T-cell (primary cell): ENCODE measurements at regions not wholly inside any gene's neighbourhood (a gene's known extent, or its start where the extent isn't known, plus 50 kb on each side); places are given as distances from the start of the nearest gene placed in this dataset.

Experiments
- ATAC-seq, 4 experiments: fragments of 200-7000 bp in 3 of 4; fragments of 150-1000 bp in 1 of 4; cut with Tn5 transposase; replicated peaks in 1 of 4; 1 replicate in 3 of 4; 2 replicates in 1 of 4; pipeline ENCODE4 v1.10.0; 2021; ENCODE audit warnings: moderate library complexity in 3 of 4, mild to moderate bottlenecking in 2 of 4, moderate number of reproducible peaks in 1 of 4
- CTCF ChIA-PET, 2 donors: fragments of 300-600 bp; sonication (Branson Sonifier 250); formaldehyde crosslinking; loops; one replicate each; lab custom pipeline; 2022; ENCODE audit warnings: antibody characterized with exemption in 2 of 2; lab: Charles Lee
- POLR2A ChIA-PET, 2 donors: fragments of 300-600 bp; sonication (Branson Sonifier 250); formaldehyde crosslinking; loops; one replicate each; lab custom pipeline; 2022; ENCODE audit warnings: antibody characterized with exemption in 2 of 2; lab: Charles Lee
- DNase-seq, 35 experiments: peaks; one replicate each; pipeline versions ENCODE4 v3.0.0 to v3.0.0-alpha.2; 2013 to 2023
- H3K27ac ChIP-seq: one replicate; pipeline ENCODE4 v1.5.1; 2013; ENCODE audit warnings: low read length
- H3K27me3 ChIP-seq, 2 experiments: replicated peaks in 1 of 2; 1 replicate in 1 of 2; 2 replicates in 1 of 2; pipeline versions ENCODE4 v1.6.1 to v1.7.0; 2013; ENCODE audit warnings: low read length in 1 of 2, mixed read lengths in 1 of 2; ENCODE audit not compliant: control insufficient read depth in 2 of 2, insufficient read depth in 2 of 2; ENCODE audit errors: extremely low read depth in 1 of 2
- H3K36me3 ChIP-seq, 2 donors: 1 replicate in 1 of 2; 2 replicates in 1 of 2; pipeline versions ENCODE4 v1.6.1 to v1.7.0; 2013; ENCODE audit warnings: low read length in 1 of 2; ENCODE audit not compliant: control insufficient read depth in 2 of 2, insufficient read depth in 1 of 2; ENCODE audit errors: extremely low read depth in 1 of 2
- H3K4me1 ChIP-seq, 2 experiments: 1 replicate in 1 of 2; 2 replicates in 1 of 2; pipeline versions ENCODE4 v1.6.1 to v1.7.0; 2013; ENCODE audit warnings: low read length in 2 of 2, mixed read lengths in 1 of 2; ENCODE audit not compliant: insufficient read depth in 2 of 2, control insufficient read depth in 1 of 2; ENCODE audit errors: extremely low read depth in 1 of 2
- H3K4me3 ChIP-seq, 2 donors: 1 replicate in 1 of 2; 2 replicates in 1 of 2; pipeline versions ENCODE4 v1.5.1 to v1.7.0; 2013; ENCODE audit warnings: mild to moderate bottlenecking in 2 of 2, low read length in 1 of 2, moderate library complexity in 1 of 2; ENCODE audit not compliant: control insufficient read depth in 1 of 2; ENCODE audit errors: extremely low read depth in 1 of 2
- H3K9me3 ChIP-seq: 2 replicates; pipeline ENCODE4 v1.7.0; 2013
- H3K27ac Mint-ChIP-seq, 2 donors: one replicate each; pipeline ENCODE4 v1.8.0; 2020 to 2021; ENCODE audit warnings: mild to moderate bottlenecking in 2 of 2, mixed read lengths in 2 of 2
- H3K27me3 Mint-ChIP-seq, 2 donors: one replicate each; pipeline ENCODE4 v1.8.0; 2021 to 2022; ENCODE audit warnings: mixed read lengths in 2 of 2
- H3K36me3 Mint-ChIP-seq: one replicate; pipeline ENCODE4 v1.8.0; 2021; ENCODE audit warnings: mixed read lengths
- H3K4me1 Mint-ChIP-seq, 3 donors: one replicate each; pipeline ENCODE4 v1.8.0; 2020 to 2022; ENCODE audit warnings: mixed read lengths in 3 of 3, mild to moderate bottlenecking in 1 of 3
- H3K4me3 Mint-ChIP-seq, 3 donors: one replicate each; pipeline ENCODE4 v1.8.0; 2020 to 2022; ENCODE audit warnings: mild to moderate bottlenecking in 3 of 3, mixed read lengths in 3 of 3, moderate library complexity in 3 of 3
- H3K9me3 Mint-ChIP-seq, 3 donors: one replicate each; pipeline ENCODE4 v1.8.0; 2020 to 2022; ENCODE audit warnings: mixed read lengths in 3 of 3
- WGBS: methylation state at CpG from one replicate; pipeline ENCODE4 v1.1.5; 2013; ENCODE audit warnings: missing lambda C conversion rate; ENCODE audit not compliant: insufficient coverage; 5-methylcytosine and 5-hydroxymethylcytosine counted together

- H3K36me3 Mint-ChIP-seq: no peaks in the 10 kb centered on the region
- 80% methylated on average over 1 of the region's 10 CpGs for WGBS
- H3K4me3 Mint-ChIP-seq: no peak overlapping the region
- DNase-seq (no peak), ATAC-seq (no peak)
- H3K4me1 Mint-ChIP-seq: peaks cover 0 to 2% (median 2%) of the 10 kb centered on the region in 3 donors
- Histone ChIP-seq H3K27me3 (no peaks in the 10 kb centered on the region), H3K36me3 (no peaks in the 10 kb centered on the region), H3K27ac (no peak overlapping the region), H3K4me1 (peaks cover 0 to 3% of the 10 kb centered on the region in 2 experiments), H3K9me3 (no peaks in the 10 kb centered on the region), H3K4me3 (no peak overlapping the region)
- H3K27ac Mint-ChIP-seq: no peak overlapping the region
- ChIA-PET CTCF (no interaction called here), POLR2A (no interaction called here)
- no peaks in the 10 kb centered on the region for H3K9me3 Mint-ChIP-seq
- peaks cover 4 to 6% of the 10 kb centered on the region in 2 donors for H3K27me3 Mint-ChIP-seq
Observed at GRCh38 chr5:158534203-158534602, 565.5 kb downstream of the EBF1 start.

DNA sequence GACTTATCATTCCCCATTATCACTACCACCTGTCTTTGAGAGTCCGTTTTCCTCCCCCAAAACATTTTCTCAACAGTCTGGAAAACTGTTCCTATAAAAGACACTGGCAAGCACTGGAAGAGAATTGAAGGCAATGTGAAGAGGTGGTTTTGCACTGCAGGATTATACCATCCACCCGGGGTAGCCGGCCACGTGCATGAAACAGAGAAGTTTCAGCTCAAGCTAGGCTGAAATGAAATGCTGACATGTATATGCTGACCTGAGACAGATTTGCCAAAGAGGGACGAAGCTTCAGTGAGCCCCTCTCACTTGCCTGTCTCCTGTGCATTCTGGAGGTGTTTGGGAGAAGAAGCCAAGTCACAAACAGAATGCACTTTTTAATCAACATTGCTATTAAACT is 567.0 kb downstream of the EBF1 start:
- Mint-ChIP-seq H3K27ac (no peak overlapping the region), H3K4me1 (no peaks in the 10 kb centered on the region), H3K27me3 (peaks cover 0 to 3% of the 10 kb centered on the region in 2 donors), H3K9me3 (no peaks in the 10 kb centered on the region), H3K4me3 (no peak overlapping the region), H3K36me3 (no peaks in the 10 kb centered on the region)
- no peak for DNase-seq
- no peak overlapping the region for H3K4me3 ChIP-seq
- H3K36me3 ChIP-seq: no peaks in the 10 kb centered on the region
- no peak for ATAC-seq
- POLR2A ChIA-PET: no interaction called here
- H3K9me3 ChIP-seq: no peaks in the 10 kb centered on the region
- CTCF ChIA-PET: no interaction called here
- H3K27ac ChIP-seq: no peak overlapping the region
- no peaks in the 10 kb centered on the region for H3K4me1 ChIP-seq
- 84% methylated on average over 3 of the region's 5 CpGs for WGBS
- H3K27me3 ChIP-seq: no peaks in the 10 kb centered on the region

- Histone ChIP-seq H3K36me3 (no peaks in the 10 kb centered on the region), H3K4me3 (no peak overlapping the region), H3K27me3 (no peaks in the 10 kb centered on the region), H3K9me3 (no peaks in the 10 kb centered on the region), H3K27ac (no peak overlapping the region), H3K4me1 (no peaks in the 10 kb centered on the region)
- H3K27ac Mint-ChIP-seq: no peak overlapping the region
- H3K9me3 Mint-ChIP-seq: no peaks in the 10 kb centered on the region
- WGBS: no CpG with 5 or more reads among the region's 2 CpGs
- CTCF ChIA-PET: no interaction called here
- no peak for ATAC-seq
- DNase-seq: no peak
- POLR2A ChIA-PET: no interaction called here
- H3K4me1 Mint-ChIP-seq: no peaks in the 10 kb centered on the region
- H3K27me3 Mint-ChIP-seq: peaks cover 0 to 3% of the 10 kb centered on the region in 2 donors
- H3K4me3 Mint-ChIP-seq: no peak overlapping the region
- H3K36me3 Mint-ChIP-seq: no peaks in the 10 kb centered on the region
Observed at GRCh38 chr5:158531860-158532259, 567.9 kb downstream of the EBF1 start.

DNA sequence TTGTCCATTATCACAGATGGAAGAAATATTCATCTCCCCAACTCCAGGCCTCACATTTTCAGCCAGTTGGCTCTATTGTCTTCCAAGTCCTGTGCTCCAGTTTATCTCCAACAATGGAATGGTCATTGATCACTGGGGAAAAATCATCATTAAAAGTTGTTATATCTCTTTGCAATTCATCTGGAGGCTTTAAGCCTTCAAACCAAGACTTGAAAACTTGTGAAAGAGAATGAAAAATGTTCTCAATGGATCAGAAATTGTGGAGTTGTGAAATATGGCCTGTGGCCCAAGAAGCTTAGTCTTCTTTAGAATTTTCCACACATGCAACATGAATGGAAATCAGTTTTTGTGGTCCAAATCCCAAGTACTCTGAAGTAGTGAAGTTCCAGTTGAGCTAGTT is 569.6 kb downstream of the EBF1 start:
- CTCF ChIA-PET: no interaction called here
- no peaks in the 10 kb centered on the region for H3K36me3 ChIP-seq
- no peaks in the 10 kb centered on the region for H3K27me3 ChIP-seq
- ATAC-seq (no peak), DNase-seq (no peak)
- H3K27ac ChIP-seq: no peak overlapping the region
- H3K27ac Mint-ChIP-seq: no peak overlapping the region
- H3K4me3 ChIP-seq: no peak overlapping the region
- no peaks in the 10 kb centered on the region for H3K9me3 Mint-ChIP-seq
- peaks cover 0 to 3% of the 10 kb centered on the region in 2 donors for H3K27me3 Mint-ChIP-seq
- H3K4me3 Mint-ChIP-seq: no peak overlapping the region
- H3K4me1 ChIP-seq: peaks cover 0 to 10% of the 10 kb centered on the region in 2 experiments
- no peaks in the 10 kb centered on the region for H3K36me3 Mint-ChIP-seq
- no peaks in the 10 kb centered on the region for H3K4me1 Mint-ChIP-seq
- H3K9me3 ChIP-seq: no peaks in the 10 kb centered on the region
- POLR2A ChIA-PET: no interaction called here

DNA sequence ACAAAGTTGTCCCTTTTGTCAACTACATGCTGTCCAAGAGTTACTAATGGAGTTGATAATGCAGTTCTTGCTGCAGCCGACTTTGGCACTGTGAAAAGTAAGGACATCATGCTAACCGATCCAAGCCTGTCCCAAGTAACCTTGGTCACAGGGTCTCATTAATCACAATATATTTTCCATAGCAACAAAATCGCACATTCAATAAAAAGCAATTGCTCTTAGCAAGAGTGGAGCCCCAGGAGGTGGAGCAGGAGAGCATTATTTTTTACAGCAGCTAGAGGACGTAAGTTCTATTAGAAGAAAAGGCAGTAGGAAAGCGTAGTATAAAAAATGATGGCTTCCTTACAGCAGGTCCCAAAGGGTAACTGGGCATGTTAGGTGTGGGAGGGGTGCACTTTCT is 570.3 kb downstream of the EBF1 start:
- Mint-ChIP-seq H3K4me3 (no peak overlapping the region), H3K27me3 (peaks cover 0 to 3% of the 10 kb centered on the region in 2 donors), H3K36me3 (no peaks in the 10 kb centered on the region), H3K9me3 (no peaks in the 10 kb centered on the region), H3K27ac (no peak overlapping the region), H3K4me1 (no peaks in the 10 kb centered on the region)
- Histone ChIP-seq H3K36me3 (no peaks in the 10 kb centered on the region), H3K4me3 (no peak overlapping the region), H3K27me3 (no peaks in the 10 kb centered on the region), H3K27ac (no peak overlapping the region), H3K4me1 (peaks cover 0 to 10% of the 10 kb centered on the region in 2 experiments), H3K9me3 (no peaks in the 10 kb centered on the region)
- CTCF ChIA-PET: no interaction called here
- DNase-seq (no peak), ATAC-seq (no peak)
- POLR2A ChIA-PET: no interaction called here
- 92% methylated on average over 3 of the region's 5 CpGs for WGBS

- CTCF ChIA-PET: no interaction called here
Observed at GRCh38 chr5:158525663-158526062, 574.1 kb downstream of the EBF1 start.

GRCh38 chr5:158524070-158524469 is 575.6 kb downstream of the EBF1 start:
- Mint-ChIP-seq H3K36me3 (no peaks in the 10 kb centered on the region), H3K27ac (no peak overlapping the region), H3K9me3 (no peaks in the 10 kb centered on the region), H3K4me1 (peaks cover 0 to 3% (median 2%) of the 10 kb centered on the region in 3 donors), H3K4me3 (no peak overlapping the region), H3K27me3 (peaks cover 0 to 1% of the 10 kb centered on the region in 2 donors)
- no peaks in the 10 kb centered on the region for H3K27me3 ChIP-seq
- peaks cover 0 to 24% of the 10 kb centered on the region in 2 experiments for H3K4me1 ChIP-seq
- ChIA-PET POLR2A (no interaction called here), CTCF (interaction anchor here in 1 of 2 donors (0.6 kb wide), 1 partner anchor 215 kb away, joined by 5 read pairs; no protein-coding TSS in a partner anchor)
- no peaks in the 10 kb centered on the region for H3K36me3 ChIP-seq
- no peak overlapping the region for H3K27ac ChIP-seq
- H3K9me3 ChIP-seq: no peaks in the 10 kb centered on the region
- ATAC-seq (no peak), DNase-seq (no peak)
- no peak overlapping the region for H3K4me3 ChIP-seq

More at GRCh38 chr5:158525663-158526062, 574.1 kb downstream of the EBF1 start:
- Mint-ChIP-seq H3K9me3 (no peaks in the 10 kb centered on the region), H3K4me1 (peaks cover 0 to 3% (median 2%) of the 10 kb centered on the region in 3 donors), H3K36me3 (no peaks in the 10 kb centered on the region), H3K4me3 (no peak overlapping the region), H3K27ac (no peak overlapping the region), H3K27me3 (no peaks in the 10 kb centered on the region)
- no peaks in the 10 kb centered on the region for H3K9me3 ChIP-seq
- H3K4me3 ChIP-seq: no peak overlapping the region
- no peak overlapping the region for H3K27ac ChIP-seq
- no peak for ATAC-seq
- WGBS: 33% methylated on average over 1 of the region's 4 CpGs
- POLR2A ChIA-PET: no interaction called here
- H3K4me1 ChIP-seq: peaks cover 0 to 24% of the 10 kb centered on the region in 2 experiments
- H3K27me3 ChIP-seq: no peaks in the 10 kb centered on the region
- no peaks in the 10 kb centered on the region for H3K36me3 ChIP-seq
- DNase-seq: no peak
